ENCODE measurements at regions not wholly inside any gene's neighbourhood (a gene's known extent, or its start where the extent isn't known, plus 50 kb on each side); places are given as distances from the start of the nearest gene placed in this dataset.

- TF ChIP-seq POU2F2 (IDR thresholded peaks at IDR 0.05; ENCODE audit: low read depth, low read length) (no peak), SPI1 (IDR thresholded peaks at IDR 0.05; ENCODE audit: low read depth, low read length) (no peak), POLR2A (IDR thresholded peaks at IDR 0.05; ENCODE audit: low read depth, low read length) (no peak), PAX5 (IDR thresholded peaks at IDR 0.05; ENCODE audit: insufficient read depth, low read length, severe bottlenecking) (no peak), POLR2AphosphoS5 (IDR thresholded peaks at IDR 0.05; ENCODE audit: low read depth, low read length) (no peak), TAF1 (IDR thresholded peaks at IDR 0.05; ENCODE audit: low read depth, low read length) (no peak)
- no peak for FAIRE-seq
- no peak for DNase-seq (ENCODE audit: insufficient read length, low spot score)
Measured at GRCh38 chr7:35329026-35329425, 75.1 kb upstream of the TBX20 start.

- FAIRE-seq (no peak), DNase-seq (ENCODE audit: insufficient read length, low spot score) (no peak)
- TF ChIP-seq PAX5 (IDR thresholded peaks at IDR 0.05; ENCODE audit: insufficient read depth, low read length, severe bottlenecking) (no peak), TAF1 (IDR thresholded peaks at IDR 0.05; ENCODE audit: low read depth, low read length) (no peak), POLR2A (IDR thresholded peaks at IDR 0.05; ENCODE audit: low read depth, low read length) (no peak), POU2F2 (IDR thresholded peaks at IDR 0.05; ENCODE audit: low read depth, low read length) (no peak)
Measured at GRCh38 chr7:35319606-35320005, 65.7 kb upstream of the TBX20 start.

GRCh38 chr7:35316549-35316948 is 62.6 kb upstream of the TBX20 start:
- DNase-seq (ENCODE audit: insufficient read length, low spot score) (no peak), FAIRE-seq (no peak)
- no peak for TF ChIP-seq POU2F2 (IDR thresholded peaks at IDR 0.05; ENCODE audit: low read depth, low read length)
- no peak for TF ChIP-seq POLR2A (IDR thresholded peaks at IDR 0.05; ENCODE audit: low read depth, low read length)
- no peak for TF ChIP-seq TAF1 (IDR thresholded peaks at IDR 0.05; ENCODE audit: low read depth, low read length)
- no peak for TF ChIP-seq PAX5 (IDR thresholded peaks at IDR 0.05; ENCODE audit: insufficient read depth, low read length, severe bottlenecking)
- no peak for TF ChIP-seq SPI1 (IDR thresholded peaks at IDR 0.05; ENCODE audit: low read depth, low read length)
- no peak for TF ChIP-seq POLR2AphosphoS5 (IDR thresholded peaks at IDR 0.05; ENCODE audit: low read depth, low read length)

GRCh38 chr7:35315517-35315916 is 61.6 kb upstream of the TBX20 start:
- DNase-seq (ENCODE audit: insufficient read length, low spot score) = no peak
- no peak for FAIRE-seq
- TF ChIP-seq SPI1 (IDR thresholded peaks at IDR 0.05; ENCODE audit: low read depth, low read length) (no peak), POU2F2 (IDR thresholded peaks at IDR 0.05; ENCODE audit: low read depth, low read length) (no peak)

GRCh38 chr7:35314354-35314753 is 60.5 kb upstream of the TBX20 start:
- TF ChIP-seq PAX5 (IDR thresholded peaks at IDR 0.05; ENCODE audit: insufficient read depth, low read length, severe bottlenecking) (no peak), POLR2AphosphoS5 (IDR thresholded peaks at IDR 0.05; ENCODE audit: low read depth, low read length) (no peak), POLR2A (IDR thresholded peaks at IDR 0.05; ENCODE audit: low read depth, low read length) (no peak), SPI1 (IDR thresholded peaks at IDR 0.05; ENCODE audit: low read depth, low read length) (no peak), TAF1 (IDR thresholded peaks at IDR 0.05; ENCODE audit: low read depth, low read length) (no peak), POU2F2 (IDR thresholded peaks at IDR 0.05; ENCODE audit: low read depth, low read length) (no peak)
- DNase-seq (ENCODE audit: insufficient read length, low spot score) = no peak
- no peak for FAIRE-seq

- FAIRE-seq (no peak), DNase-seq (ENCODE audit: insufficient read length, low spot score) (no peak)
- TF ChIP-seq SPI1 (IDR thresholded peaks at IDR 0.05; ENCODE audit: low read depth, low read length) (no peak), POLR2AphosphoS5 (IDR thresholded peaks at IDR 0.05; ENCODE audit: low read depth, low read length) (no peak), TAF1 (IDR thresholded peaks at IDR 0.05; ENCODE audit: low read depth, low read length) (no peak), POU2F2 (IDR thresholded peaks at IDR 0.05; ENCODE audit: low read depth, low read length) (no peak), PAX5 (IDR thresholded peaks at IDR 0.05; ENCODE audit: insufficient read depth, low read length, severe bottlenecking) (no peak), POLR2A (IDR thresholded peaks at IDR 0.05; ENCODE audit: low read depth, low read length) (no peak)
Measured at GRCh38 chr7:35313575-35313974, 59.7 kb upstream of the TBX20 start.

Data from GM12891 (cell line).